ENCODE measurements at regions not wholly inside any gene's neighbourhood (a gene's known extent, or its start where the extent isn't known, plus 50 kb on each side); places are given as distances from the start of the nearest gene placed in this dataset.
A peak's percentile ranks its signal among the peaks of the same experiment; 100 is the strongest.

GRCh38 chr2:203814661-203815540, 52.7 kb upstream of the CTLA4 start (continued):
- TF ChIP-seq THAP8 (CRISPR knock-in tag; IDR thresholded peaks at IDR 0.05; ENCODE audit: borderline replicate concordance) (peak; percentile 4; the same call in 1 of the 2 replicates), DR1 (CRISPR knock-in tag; IDR thresholded peaks at IDR 0.05) (no peak), MBNL3 (CRISPR knock-in tag; conservative IDR thresholded peaks at IDR 0.05) (no peak), SAP130 (CRISPR knock-in tag; IDR thresholded peaks at IDR 0.05; ENCODE audit: low read depth) (peak; percentile 56), ZNF510 (CRISPR knock-in tag; IDR thresholded peaks at IDR 0.05; ENCODE audit: low read depth) (0 out of 2 replicates have a peak, but pooled peaks have one; percentile 50), DDIT3 (CRISPR knock-in tag; IDR thresholded peaks at IDR 0.05) (no peak), SNRNP70 (IDR thresholded peaks at IDR 0.05; ENCODE audit: low read depth, low read length) (no peak), AGO2 (optimal IDR thresholded peaks at IDR 0.05; ENCODE audit: low read depth, low read length) (no peak), CHD2 (IDR thresholded peaks at IDR 0.05; ENCODE audit: low read depth, low read length) (no peak), ZNF234 (CRISPR knock-in tag; conservative IDR thresholded peaks at IDR 0.05) (no peak), XBP1 (CRISPR knock-in tag; IDR thresholded peaks at IDR 0.05) (no peak), ZBTB46 (CRISPR knock-in tag; IDR thresholded peaks at IDR 0.05; ENCODE audit: borderline replicate concordance) (no peak), PLRG1 (conservative IDR thresholded peaks at IDR 0.05) (no peak), HMGXB3 (CRISPR knock-in tag; IDR thresholded peaks at IDR 0.05; ENCODE audit: borderline replicate concordance) (no peak), DMAP1 (CRISPR knock-in tag; IDR thresholded peaks at IDR 0.05) (no peak), PTBP1 (IDR thresholded peaks at IDR 0.05; ENCODE audit: low read depth, low read length, poor library complexity, severe bottlenecking) (no peak), PAX8 (CRISPR knock-in tag; IDR thresholded peaks at IDR 0.05; ENCODE audit: borderline replicate concordance) (no peak), THRA (CRISPR knock-in tag; IDR thresholded peaks at IDR 0.05; ENCODE audit: borderline replicate concordance) (no peak; the same call in 1 of the 2 replicates), MTA3 (CRISPR knock-in tag; IDR thresholded peaks at IDR 0.05) (no peak), ZNF713 (CRISPR knock-in tag; IDR thresholded peaks at IDR 0.05) (no peak), ATRX (CRISPR knock-in tag; IDR thresholded peaks at IDR 0.05; ENCODE audit: borderline replicate concordance) (no peak), PHF20 (CRISPR knock-in tag; IDR thresholded peaks at IDR 0.05) (no peak)

Data from HepG2 (cell line).